HEK293T (cell line): ENCODE measurements at regions not wholly inside any gene's neighbourhood (a gene's known extent, or its start where the extent isn't known, plus 50 kb on each side); places are given as distances from the start of the nearest gene placed in this dataset.
A peak's percentile ranks its signal among the peaks of the same experiment; 100 is the strongest.
"Not testable (repeated sequence)": the region's sequence is repeated elsewhere in the genome, so short reads cannot be mapped to it uniquely, and the experiment has no call there.

Source experiments
- CTCF ChIA-PET: fragments of 350-600 bp; formaldehyde crosslinking; extraction: SDS; loops from one replicate; lab custom pipeline; 2021; ENCODE audit warnings: antibody characterized with exemption, inconsistent platforms; lab: Yijun Ruan, JAX
- POLR2A ChIA-PET: fragments of 350-600 bp; formaldehyde crosslinking; extraction: SDS; loops from one replicate; lab custom pipeline; 2020; ENCODE audit warnings: antibody characterized with exemption, inconsistent platforms; lab: Yijun Ruan, JAX
- DNase-seq: peaks from one replicate; pipeline ENCODE4 v3.0.0; 2012; ENCODE audit warnings: mixed read lengths; ENCODE audit errors: extremely low spot score
- ARNT ChIP-seq: fragments of 450-650 bp; IDR thresholded peaks from 2 replicates; pipeline ENCODE4 v1.6.1; 2017; ENCODE audit warnings: mild to moderate bottlenecking
- BHLHE40 ChIP-seq: fragments of 450-650 bp; IDR thresholded peaks from 2 replicates; pipeline ENCODE4 v1.6.1; 2016; ENCODE audit warnings: mild to moderate bottlenecking, moderate library complexity, borderline replicate concordance
- CTBP1 ChIP-seq: fragments of 450-650 bp; IDR thresholded peaks from 2 replicates; pipeline ENCODE4 v1.6.1; 2016; ENCODE audit warnings: borderline replicate concordance
- ELF4 ChIP-seq: fragments of 450-650 bp; IDR thresholded peaks from 2 replicates; pipeline ENCODE4 v1.6.1; 2017; ENCODE audit warnings: antibody characterized with exemption
- FOXA1 ChIP-seq: fragments of 450-650 bp; IDR thresholded peaks from 2 replicates; pipeline ENCODE4 v1.6.1; 2016; ENCODE audit warnings: mild to moderate bottlenecking
- FOXK2 ChIP-seq: fragments of 450-650 bp; IDR thresholded peaks from 2 replicates; pipeline ENCODE4 v1.6.1; 2016; ENCODE audit warnings: mild to moderate bottlenecking
- FOXM1 ChIP-seq: fragments of 450-650 bp; IDR thresholded peaks from 2 replicates; pipeline ENCODE4 v1.6.1; 2017; ENCODE audit warnings: mild to moderate bottlenecking, borderline replicate concordance
- HDGF ChIP-seq: fragments of 450-650 bp; IDR thresholded peaks from 2 replicates; pipeline ENCODE4 v1.6.1; 2017; ENCODE audit warnings: antibody characterized with exemption, borderline replicate concordance
- L3MBTL2 ChIP-seq: fragments of 450-650 bp; conservative IDR thresholded peaks from 2 replicates; pipeline ENCODE4 v1.6.1; 2016; ENCODE audit warnings: mild to moderate bottlenecking
- LEF1 ChIP-seq: fragments of 450-650 bp; IDR thresholded peaks from 2 replicates; pipeline ENCODE4 v1.6.1; 2017; ENCODE audit warnings: mild to moderate bottlenecking, borderline replicate concordance
- NFRKB ChIP-seq: fragments of 450-650 bp; IDR thresholded peaks from 2 replicates; pipeline ENCODE4 v1.6.1; 2016; ENCODE audit warnings: mild to moderate bottlenecking, moderate library complexity
- PKNOX1 ChIP-seq: fragments of 450-650 bp; IDR thresholded peaks from 2 replicates; pipeline ENCODE4 v1.6.1; 2016
- SP1 ChIP-seq: fragments of 450-650 bp; IDR thresholded peaks from 2 replicates; pipeline ENCODE4 v1.6.1; 2017
- SUZ12 ChIP-seq: fragments of 450-650 bp; IDR thresholded peaks from 2 replicates; pipeline ENCODE4 v1.6.1; 2016; ENCODE audit warnings: mild to moderate bottlenecking
- TARDBP ChIP-seq: fragments of 450-650 bp; IDR thresholded peaks from 2 replicates; pipeline ENCODE4 v1.6.1; 2016
- ZNF384 ChIP-seq: fragments of 450-650 bp; IDR thresholded peaks from 2 replicates; pipeline ENCODE4 v1.6.1; 2016

GRCh38 chr3:4906107-4906621, 73.1 kb upstream of the BHLHE40 start:
- peak; percentile 17; the same call in 1 of the 2 replicates for TF ChIP-seq PKNOX1
- no peak for TF ChIP-seq TARDBP
- TF ChIP-seq SP1: no peak
- TF ChIP-seq SUZ12: no peak
- no peak for TF ChIP-seq L3MBTL2
- no peak for TF ChIP-seq FOXA1
- TF ChIP-seq FOXK2: no peak
- no peak for TF ChIP-seq FOXM1
- no peak for DNase-seq
- ChIA-PET CTCF (interaction anchor here (1.1 to 1.3 kb wide), 2 partner anchors 70 to 78 kb away, joined by 3 read pairs; no protein-coding TSS in a partner anchor), POLR2A (interaction anchor here (1.7 kb wide), 1 partner anchor 39 kb away, joined by 4 read pairs; no protein-coding TSS in a partner anchor)

DNA sequence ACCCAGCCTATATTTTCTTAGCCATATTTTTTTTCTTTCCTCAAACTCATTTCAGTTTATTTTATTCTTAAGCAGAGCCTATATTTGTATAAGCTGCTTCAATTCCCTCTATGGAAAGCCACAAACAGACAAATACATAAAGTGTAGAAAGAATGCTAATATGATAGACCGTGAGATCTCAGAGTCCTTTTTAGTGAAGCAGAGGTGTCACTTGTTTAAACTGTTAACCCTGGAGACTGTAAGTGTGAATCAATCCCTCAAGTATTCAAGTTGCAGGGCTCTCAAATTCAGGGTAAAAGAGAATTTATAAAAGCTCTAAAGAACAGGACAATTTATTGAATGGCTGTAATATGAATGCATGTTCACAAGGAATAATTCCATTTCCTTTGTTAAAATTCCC, 72.2 kb upstream of the BHLHE40 start:
- TF ChIP-seq FOXA1 (no peak), LEF1 (no peak), SUZ12 (no peak), PKNOX1 (no peak), FOXK2 (no peak), HDGF (no peak), FOXM1 (no peak), CTBP1 (no peak), ELF4 (no peak), BHLHE40 (no peak), ZNF384 (no peak), NFRKB (no peak), SP1 (no peak), L3MBTL2 (no peak)
- POLR2A ChIA-PET: no interaction called here
- CTCF ChIA-PET: no interaction called here
- DNase-seq: no peak

DNA sequence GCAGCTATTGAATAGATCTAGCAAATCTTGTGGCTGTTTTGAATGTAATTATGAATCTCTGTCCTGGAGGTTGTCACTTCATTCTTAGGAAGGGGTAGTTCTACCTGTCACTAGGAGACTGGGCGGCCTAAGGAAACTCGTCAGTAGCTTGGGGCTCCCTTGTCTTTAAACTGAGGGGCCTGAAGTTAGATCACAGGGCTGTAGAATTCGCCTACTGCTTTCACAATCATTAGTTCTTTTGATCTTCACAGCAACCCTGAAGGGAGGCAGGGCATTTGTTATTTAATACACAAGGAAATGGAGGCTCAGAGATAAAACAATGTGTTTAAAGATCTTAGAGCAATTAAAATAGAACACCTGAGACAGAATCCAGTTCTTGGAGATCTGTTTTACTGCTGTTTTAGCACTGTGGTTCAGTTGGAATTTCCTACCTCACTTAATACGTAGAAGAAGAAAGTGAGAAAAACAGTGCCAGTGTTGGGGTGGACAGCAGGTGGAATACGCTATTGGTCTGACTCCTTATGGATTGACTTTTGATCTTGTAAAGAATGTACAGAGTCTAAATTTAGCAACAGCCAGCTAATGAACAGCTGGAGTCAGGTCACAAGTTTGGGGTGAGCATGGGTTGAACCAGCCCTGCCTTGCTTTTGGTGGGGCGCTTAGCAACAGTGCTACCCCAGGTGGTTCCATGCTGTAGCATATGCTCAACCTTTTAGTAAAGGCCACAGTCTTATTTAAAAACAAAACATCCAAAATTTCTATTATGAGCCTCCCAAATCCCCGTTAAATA, 71.4 kb upstream of the BHLHE40 start:
- CTCF ChIA-PET: interaction anchor here (0.6 kb wide), 1 partner anchor 68 kb away, joined by 3 read pairs; no protein-coding TSS in a partner anchor
- no peak for DNase-seq
- no peak for TF ChIP-seq FOXM1
- no peak for TF ChIP-seq HDGF
- TF ChIP-seq SUZ12: no peak
- no peak for TF ChIP-seq ARNT
- no peak for TF ChIP-seq LEF1
- no peak for TF ChIP-seq ELF4
- no peak for TF ChIP-seq CTBP1
- no peak for TF ChIP-seq FOXK2
- no peak for TF ChIP-seq TARDBP
- TF ChIP-seq ZNF384: no peak
- no peak for TF ChIP-seq NFRKB
- TF ChIP-seq BHLHE40: no peak
- no peak for TF ChIP-seq SP1
- TF ChIP-seq PKNOX1: no peak
- no peak for TF ChIP-seq FOXA1
- TF ChIP-seq L3MBTL2: no peak
- POLR2A ChIA-PET: no interaction called here

- TF ChIP-seq FOXA1: no peak
- TF ChIP-seq CTBP1: no peak
- TF ChIP-seq SP1: no peak
- no peak for TF ChIP-seq LEF1
- TF ChIP-seq BHLHE40: no peak
- ChIA-PET CTCF (no interaction called here), POLR2A (no interaction called here)
- no peak for DNase-seq
These were observed 70.6 kb upstream of the BHLHE40 start for GRCh38 chr3:4908433-4909156.

DNA sequence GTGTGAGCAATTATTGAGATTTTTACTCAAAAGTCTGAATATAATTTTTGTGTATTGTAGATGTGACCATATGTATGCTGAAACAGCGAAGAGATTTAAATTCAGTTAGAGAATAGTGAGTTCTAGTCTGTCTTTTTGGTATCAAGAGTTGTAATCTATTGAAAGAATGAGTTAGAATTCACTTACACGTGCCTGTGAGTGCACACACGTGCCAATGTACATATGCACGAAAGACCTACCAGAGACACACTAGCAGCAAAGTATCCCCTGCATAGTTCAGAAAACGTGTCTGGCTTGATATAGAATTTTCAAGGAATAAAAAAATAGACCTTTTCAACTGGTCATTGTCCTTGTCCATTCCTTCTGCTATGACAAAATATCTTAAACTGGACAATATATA, 64.8 kb upstream of the BHLHE40 start:
- POLR2A ChIA-PET: no interaction called here
- DNase-seq: no peak
- TF ChIP-seq BHLHE40: no peak
- no peak for TF ChIP-seq ZNF384
- TF ChIP-seq NFRKB: no peak
- no peak for TF ChIP-seq L3MBTL2
- TF ChIP-seq PKNOX1: no peak
- TF ChIP-seq TARDBP: no peak
- no peak for TF ChIP-seq SP1
- TF ChIP-seq FOXM1: no peak
- TF ChIP-seq FOXA1: no peak
- no peak for TF ChIP-seq LEF1
- no peak for TF ChIP-seq HDGF
- TF ChIP-seq ARNT: no peak
- TF ChIP-seq ELF4: no peak
- no peak for TF ChIP-seq SUZ12
- CTCF ChIA-PET: no interaction called here

DNA sequence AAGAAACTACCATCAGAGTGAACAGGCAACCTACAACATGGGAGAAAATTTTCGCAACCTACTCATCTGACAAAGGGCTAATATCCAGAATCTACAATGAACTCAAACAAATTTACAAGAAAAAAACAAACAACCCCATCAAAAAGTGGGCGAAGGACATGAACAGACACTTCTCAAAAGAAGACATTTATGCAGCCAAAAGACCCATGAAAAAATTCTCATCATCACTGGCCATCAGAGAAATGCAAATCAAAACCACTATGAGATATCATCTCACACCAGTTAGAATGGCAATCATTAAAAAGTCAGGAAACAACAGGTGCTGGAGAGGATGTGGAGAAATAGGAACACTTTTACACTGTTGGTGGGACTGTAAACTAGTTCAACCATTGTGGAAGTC, 57.6 kb upstream of the BHLHE40 start:
- CTCF ChIA-PET, POLR2A ChIA-PET, DNase-seq: not testable (repeated sequence)
